Stimulated activated effector memory CD8-positive, alpha-beta T cell treated with anti-CD3 and anti-CD28 coated beads, Interleukin-12 subunit alpha, Interleukin-12 subunit beta, amount 100 ng/mL, for 72 hours (primary cell): ENCODE measurements at regions not wholly inside any gene's neighbourhood (a gene's known extent, or its start where the extent isn't known, plus 50 kb on each side); places are given as distances from the start of the nearest gene placed in this dataset.
"Not testable (repeated sequence)": the region's sequence is repeated elsewhere in the genome, so short reads cannot be mapped to it uniquely, and the experiment has no call there.

Experiments
- ATAC-seq: fragments of 150-1000 bp; cut with Tn5 transposase; 2 replicates; pipeline ENCODE4 v1.10.0; 2021
- DNase-seq, 2 donors: peaks; one replicate each; pipeline ENCODE4 v3.0.0; 2021 to 2022; ENCODE audit warnings: low spot score in 2 of 2
- H3K27ac Mint-ChIP-seq: one replicate; pipeline ENCODE4 v1.8.0; 2022; ENCODE audit warnings: mild to moderate bottlenecking, mixed read lengths
- H3K36me3 Mint-ChIP-seq: one replicate; pipeline ENCODE4 v1.8.0; 2022; ENCODE audit warnings: mild to moderate bottlenecking, mixed read lengths
- H3K4me1 Mint-ChIP-seq: one replicate; pipeline ENCODE4 v1.8.0; 2022; ENCODE audit warnings: mixed read lengths
- H3K4me3 Mint-ChIP-seq: one replicate; pipeline ENCODE4 v1.8.0; 2022; ENCODE audit warnings: mild to moderate bottlenecking, mixed read lengths
- H3K9me3 Mint-ChIP-seq: one replicate; pipeline ENCODE4 v1.8.0; 2022; ENCODE audit warnings: mixed read lengths

DNA sequence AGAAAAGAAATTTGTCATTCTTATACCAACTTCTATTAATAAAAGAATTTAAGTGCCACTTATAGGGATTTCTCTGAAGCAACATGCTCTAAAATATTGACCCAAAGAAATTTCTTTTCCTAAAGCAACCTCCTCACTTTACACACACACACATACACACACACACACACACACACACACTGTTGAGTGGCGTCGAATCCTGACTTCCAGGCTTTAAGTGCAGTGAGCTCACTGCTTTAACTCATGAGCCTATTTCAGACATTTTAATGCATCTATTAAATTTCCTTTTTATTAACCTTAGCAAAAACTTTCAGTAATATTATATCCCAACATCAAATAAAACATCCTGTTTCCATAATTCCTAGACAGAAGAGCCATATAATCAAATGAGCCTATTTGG is 229.1 kb upstream of the ACVR2A start:
- Mint-ChIP-seq H3K4me1 (no peaks in the 10 kb centered on the region), H3K27ac (no peak overlapping the region), H3K36me3 (no peaks in the 10 kb centered on the region), H3K4me3 (no peak overlapping the region), H3K9me3 (no peaks in the 10 kb centered on the region)
- ATAC-seq (no peak), DNase-seq (no peak)

DNA sequence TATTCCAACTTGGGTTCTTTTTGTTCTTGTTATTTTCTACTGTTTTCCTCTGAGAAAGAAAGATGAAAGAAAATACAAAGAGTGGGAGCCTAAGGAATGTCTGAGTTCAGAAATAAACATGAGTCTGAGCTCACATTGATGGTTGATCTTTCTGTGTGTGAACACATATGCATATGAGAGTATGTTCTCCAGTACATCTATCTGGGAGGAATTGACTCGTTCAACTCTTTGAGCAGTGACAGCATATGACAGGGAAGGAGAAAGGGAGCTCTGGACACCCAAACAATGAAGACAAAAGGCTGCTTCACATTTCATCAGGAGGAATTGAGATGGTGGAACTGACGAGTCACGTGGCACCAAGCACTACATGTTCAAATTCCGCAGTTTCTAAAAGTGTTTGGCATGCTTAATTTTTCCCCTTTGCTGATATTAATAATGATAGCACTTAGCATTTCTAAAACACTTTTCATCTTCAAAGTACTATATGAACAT is 229.8 kb upstream of the ACVR2A start:
- Mint-ChIP-seq H3K27ac (no peak overlapping the region), H3K4me3 (no peak overlapping the region), H3K36me3 (no peaks in the 10 kb centered on the region), H3K9me3 (no peaks in the 10 kb centered on the region), H3K4me1 (no peaks in the 10 kb centered on the region)
- no peak for ATAC-seq
- DNase-seq: no peak

DNA sequence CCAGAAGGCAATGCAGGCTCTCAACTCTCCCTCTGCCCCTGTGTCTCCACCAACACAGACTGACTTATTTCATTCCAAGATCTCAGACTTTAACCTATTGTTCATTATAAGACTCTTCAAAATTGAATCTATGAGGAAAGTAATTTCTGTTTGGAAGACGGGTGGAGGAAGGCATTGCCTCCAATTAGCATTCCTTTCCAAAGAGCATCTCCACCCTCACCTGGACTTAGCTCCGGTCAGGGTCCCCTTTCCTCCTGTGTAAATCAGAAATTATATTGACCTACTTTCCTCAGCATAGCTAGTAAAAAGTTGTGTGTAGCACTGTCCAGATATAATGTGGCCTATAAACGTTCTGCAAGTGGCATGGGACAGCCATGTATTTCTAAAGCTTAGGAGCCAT is 230.4 kb upstream of the ACVR2A start:
- H3K4me3 Mint-ChIP-seq: no peak overlapping the region
- no peaks in the 10 kb centered on the region for H3K4me1 Mint-ChIP-seq
- H3K27ac Mint-ChIP-seq: no peak overlapping the region
- H3K9me3 Mint-ChIP-seq: no peaks in the 10 kb centered on the region
- DNase-seq (no peak), ATAC-seq (no peak)
- H3K36me3 Mint-ChIP-seq: no peaks in the 10 kb centered on the region

GRCh38 chr2:147610496-147611040 is 234.3 kb upstream of the ACVR2A start:
- Mint-ChIP-seq H3K27ac (no peak overlapping the region), H3K9me3 (no peaks in the 10 kb centered on the region), H3K4me3 (no peak overlapping the region), H3K4me1 (no peaks in the 10 kb centered on the region), H3K36me3 (no peaks in the 10 kb centered on the region)
- DNase-seq (no peak), ATAC-seq (no peak)

- DNase-seq (no peak), ATAC-seq (no peak)
- no peak overlapping the region for H3K4me3 Mint-ChIP-seq
- H3K4me1 Mint-ChIP-seq: no peaks in the 10 kb centered on the region
- no peak overlapping the region for H3K27ac Mint-ChIP-seq
- H3K9me3 Mint-ChIP-seq: no peaks in the 10 kb centered on the region
- no peaks in the 10 kb centered on the region for H3K36me3 Mint-ChIP-seq
Measured at GRCh38 chr2:147609301-147609700, 235.5 kb upstream of the ACVR2A start.

DNA sequence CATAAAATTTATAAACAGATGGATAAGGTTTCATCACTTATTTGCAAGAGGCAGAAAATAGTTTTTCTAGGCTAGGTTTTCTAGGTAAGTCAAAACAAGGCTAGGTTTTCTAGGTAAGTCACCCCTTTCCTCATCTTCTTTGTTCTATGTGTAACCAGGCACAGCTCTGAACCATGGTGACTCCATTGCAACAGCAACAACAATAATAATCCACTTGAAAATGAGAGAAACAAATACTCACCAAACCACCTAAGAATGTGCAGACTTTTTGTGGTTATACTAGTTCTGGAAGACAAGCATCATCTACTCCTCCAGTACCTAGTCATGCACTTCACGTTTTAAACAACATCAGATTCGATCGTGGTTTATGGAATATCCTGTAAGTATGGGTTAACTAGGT is 237.4 kb upstream of the ACVR2A start:
- Mint-ChIP-seq H3K4me3 (no peak overlapping the region), H3K36me3 (no peaks in the 10 kb centered on the region), H3K4me1 (no peaks in the 10 kb centered on the region), H3K27ac (no peak overlapping the region), H3K9me3 (no peaks in the 10 kb centered on the region)
- DNase-seq (no peak), ATAC-seq (no peak)

- no peak overlapping the region for H3K27ac Mint-ChIP-seq
Measured at GRCh38 chr2:147603876-147604275, 241.0 kb upstream of the ACVR2A start.

DNA sequence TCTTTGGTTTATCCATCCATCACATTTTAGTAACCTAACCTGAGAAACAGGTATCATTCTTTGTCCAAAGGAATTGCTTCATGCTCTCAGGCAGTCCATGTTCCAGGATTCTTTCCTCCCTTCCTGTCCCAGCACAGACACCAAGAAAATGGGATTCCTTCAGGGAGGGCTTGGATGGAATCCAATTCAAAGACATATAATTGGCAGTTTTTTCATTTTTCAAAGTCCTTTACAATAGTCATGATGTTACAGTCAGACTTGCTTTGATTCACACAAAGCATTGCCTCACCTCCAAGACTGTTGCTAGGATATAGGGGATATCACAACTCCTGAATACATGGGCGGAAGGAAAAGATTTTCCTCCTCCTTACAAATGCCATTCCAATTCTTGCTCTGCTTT is 241.4 kb upstream of the ACVR2A start:
- ATAC-seq: no peak
- Mint-ChIP-seq H3K4me3 (no peak overlapping the region), H3K4me1 (no peaks in the 10 kb centered on the region), H3K27ac (no peak overlapping the region), H3K9me3 (no peaks in the 10 kb centered on the region), H3K36me3 (no peaks in the 10 kb centered on the region)
- DNase-seq: no peak

More at GRCh38 chr2:147603876-147604275, 241.0 kb upstream of the ACVR2A start:
- DNase-seq: no peak
- H3K9me3 Mint-ChIP-seq: no peaks in the 10 kb centered on the region
- H3K4me3 Mint-ChIP-seq: no peak overlapping the region
- no peak for ATAC-seq
- H3K4me1 Mint-ChIP-seq: no peaks in the 10 kb centered on the region
- H3K36me3 Mint-ChIP-seq: no peaks in the 10 kb centered on the region

GRCh38 chr2:147600646-147601045 is 244.2 kb upstream of the ACVR2A start:
- Mint-ChIP-seq H3K4me1 (no peaks in the 10 kb centered on the region), H3K4me3 (no peak overlapping the region), H3K27ac (no peak overlapping the region), H3K9me3 (no peaks in the 10 kb centered on the region), H3K36me3 (no peaks in the 10 kb centered on the region)
- DNase-seq: no peak
- no peak for ATAC-seq

DNA sequence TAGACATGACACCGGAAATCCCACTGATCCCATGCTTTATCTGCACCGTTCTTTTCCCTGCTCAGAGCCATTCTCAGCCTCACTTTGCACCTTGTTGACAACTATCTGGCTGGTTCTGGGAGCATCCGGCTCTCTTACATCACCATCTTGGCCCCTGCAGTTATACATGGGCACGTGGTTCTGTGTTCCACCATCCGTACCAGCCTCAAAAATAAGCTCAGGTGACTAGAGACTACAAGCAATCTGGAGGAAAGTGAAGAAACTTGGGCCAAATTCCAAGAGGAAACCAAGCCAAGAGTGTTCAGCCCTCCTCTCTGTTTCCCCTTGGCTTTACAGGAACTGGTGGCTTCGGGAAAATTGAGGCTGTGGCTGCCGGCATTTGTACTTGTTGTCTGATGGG is 244.6 kb upstream of the ACVR2A start:
- H3K27ac Mint-ChIP-seq: no peak overlapping the region
- H3K9me3 Mint-ChIP-seq: no peaks in the 10 kb centered on the region
- no peaks in the 10 kb centered on the region for H3K36me3 Mint-ChIP-seq
- no peak for DNase-seq
- H3K4me1 Mint-ChIP-seq: no peaks in the 10 kb centered on the region
- no peak for ATAC-seq
- H3K4me3 Mint-ChIP-seq: no peak overlapping the region

DNA sequence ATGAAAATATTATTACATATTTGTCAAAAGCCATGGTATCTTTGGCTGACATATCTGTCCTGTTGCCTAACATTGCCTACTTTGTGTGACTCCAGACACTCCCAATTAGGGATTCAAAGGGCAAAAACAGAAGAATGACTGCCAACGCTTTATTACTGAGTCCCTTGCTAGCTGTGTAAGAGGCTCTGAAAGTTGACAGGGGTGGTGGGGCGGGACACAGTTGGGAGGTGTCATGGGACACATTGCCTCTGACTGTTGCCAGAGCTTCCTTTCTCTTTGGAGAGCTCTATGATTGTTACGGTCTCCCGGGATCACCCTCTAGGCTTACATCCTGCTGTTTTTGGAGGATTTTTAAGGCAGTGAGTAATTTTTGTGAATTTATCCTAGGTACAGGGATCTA is 249.6 kb upstream of the ACVR2A start:
- ATAC-seq (no peak), DNase-seq (no peak)
- H3K27ac Mint-ChIP-seq: no peak overlapping the region
- H3K9me3 Mint-ChIP-seq: peaks cover 4% of the 10 kb centered on the region
- H3K4me3 Mint-ChIP-seq: no peak overlapping the region
- H3K36me3 Mint-ChIP-seq: no peaks in the 10 kb centered on the region
- H3K4me1 Mint-ChIP-seq: no peaks in the 10 kb centered on the region

DNA sequence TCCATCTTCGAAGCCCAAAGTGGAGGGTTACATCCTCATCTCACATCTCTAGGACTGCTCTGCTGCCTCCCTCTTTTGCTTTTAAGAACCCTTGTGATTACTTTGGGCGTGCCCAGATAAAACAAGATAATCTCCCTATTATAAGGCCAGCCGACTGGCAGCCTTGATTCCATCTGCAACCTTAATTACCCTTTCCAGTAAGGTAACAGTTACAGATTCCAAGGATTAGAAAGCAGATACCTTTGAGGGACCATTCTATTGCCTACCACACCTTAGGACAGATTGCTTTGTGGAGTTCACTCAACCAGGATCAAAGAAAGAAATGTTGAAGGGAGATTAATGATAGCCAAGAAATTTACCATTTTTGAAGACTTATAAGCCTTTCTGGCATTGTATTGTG is 250.8 kb upstream of the ACVR2A start:
- no peaks in the 10 kb centered on the region for H3K36me3 Mint-ChIP-seq
- no peak overlapping the region for H3K4me3 Mint-ChIP-seq
- H3K4me1 Mint-ChIP-seq: no peaks in the 10 kb centered on the region
- no peak for DNase-seq
- no peak for ATAC-seq
- H3K27ac Mint-ChIP-seq: no peak overlapping the region
- peaks cover 4% of the 10 kb centered on the region for H3K9me3 Mint-ChIP-seq

- H3K4me1 Mint-ChIP-seq, H3K36me3 Mint-ChIP-seq, H3K4me3 Mint-ChIP-seq, H3K9me3 Mint-ChIP-seq, H3K27ac Mint-ChIP-seq, ATAC-seq, DNase-seq: not testable (repeated sequence)
Measured at GRCh38 chr2:147592784-147593183, 252.0 kb upstream of the ACVR2A start.

DNA sequence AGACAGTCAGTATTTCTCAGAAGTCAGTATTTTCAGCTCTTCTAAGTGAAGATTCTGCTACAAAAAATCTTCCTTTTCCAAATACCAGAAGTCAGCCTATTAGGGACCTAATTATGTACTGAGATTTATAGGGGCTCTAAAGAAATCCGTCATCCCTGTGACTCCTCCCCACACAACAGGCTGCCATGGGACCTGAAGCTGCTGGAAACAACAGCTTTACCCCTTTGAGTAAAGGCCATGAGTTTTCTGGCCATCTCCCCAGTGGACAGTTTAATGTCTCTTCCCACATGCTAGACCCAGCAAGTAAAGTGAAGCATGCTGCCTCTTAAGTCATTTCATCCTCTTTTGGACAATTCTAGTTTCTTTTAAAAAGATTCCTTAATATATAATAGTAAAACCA is 255.7 kb upstream of the ACVR2A start:
- Mint-ChIP-seq H3K9me3 (peaks cover 4% of the 10 kb centered on the region), H3K4me3 (no peak overlapping the region), H3K27ac (no peak overlapping the region), H3K36me3 (no peaks in the 10 kb centered on the region), H3K4me1 (no peaks in the 10 kb centered on the region)
- DNase-seq (no peak), ATAC-seq (no peak)

DNA sequence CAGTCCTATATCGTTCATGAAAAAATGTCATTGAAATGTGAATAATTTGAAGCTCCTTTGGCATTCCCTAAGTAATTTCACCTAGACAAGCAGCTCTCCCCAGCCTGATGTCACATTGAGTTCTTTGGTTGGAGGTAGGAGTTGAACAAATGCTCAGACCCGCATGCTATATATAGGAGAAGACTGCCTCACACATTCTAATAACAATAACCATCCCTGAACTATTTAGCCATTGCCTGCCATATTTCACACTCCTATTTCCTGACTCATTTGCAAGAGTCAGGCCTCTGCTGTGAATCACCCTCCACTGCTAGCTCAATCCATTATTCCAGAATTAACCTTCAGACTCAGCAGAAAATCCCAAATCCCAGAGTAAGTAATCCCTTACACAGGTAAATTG is 256.6 kb upstream of the ACVR2A start:
- H3K4me1 Mint-ChIP-seq: no peaks in the 10 kb centered on the region
- no peaks in the 10 kb centered on the region for H3K36me3 Mint-ChIP-seq
- ATAC-seq (no peak), DNase-seq (no peak)
- peaks cover 8% of the 10 kb centered on the region for H3K9me3 Mint-ChIP-seq
- no peak overlapping the region for H3K4me3 Mint-ChIP-seq
- H3K27ac Mint-ChIP-seq: no peak overlapping the region

DNA sequence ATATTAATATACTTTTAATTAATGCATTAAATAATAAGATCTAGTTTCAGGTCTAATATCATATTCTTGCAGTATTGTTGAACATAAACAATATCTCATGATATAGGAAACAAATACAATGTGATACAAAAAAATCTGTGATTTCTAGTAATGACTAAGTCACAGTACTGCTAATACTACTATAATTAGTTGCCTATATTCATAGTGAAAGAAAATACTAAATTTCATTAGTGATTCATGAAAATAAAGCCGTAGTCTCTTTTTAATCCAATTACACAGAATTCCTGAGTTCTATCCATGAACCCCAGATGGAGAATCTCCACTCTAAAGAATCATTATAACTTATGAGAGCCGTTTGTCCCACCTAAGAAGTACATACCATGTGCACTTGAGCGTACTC is 266.3 kb upstream of the ACVR2A start:
- Mint-ChIP-seq H3K4me1 (no peaks in the 10 kb centered on the region), H3K9me3 (peaks cover 4% of the 10 kb centered on the region), H3K36me3 (no peaks in the 10 kb centered on the region), H3K4me3 (no peak overlapping the region), H3K27ac (no peak overlapping the region)
- ATAC-seq (no peak), DNase-seq (no peak)

- no peaks in the 10 kb centered on the region for H3K36me3 Mint-ChIP-seq
- no peak overlapping the region for H3K27ac Mint-ChIP-seq
- no peak overlapping the region for H3K4me3 Mint-ChIP-seq
- no peak for DNase-seq
- H3K4me1 Mint-ChIP-seq: no peaks in the 10 kb centered on the region
- no peaks in the 10 kb centered on the region for H3K9me3 Mint-ChIP-seq
- ATAC-seq: no peak
Measured at GRCh38 chr2:147577998-147578380, 266.8 kb upstream of the ACVR2A start.
